ENCODE measurements at regions not wholly inside any gene's neighbourhood (a gene's known extent, or its start where the extent isn't known, plus 50 kb on each side); places are given as distances from the start of the nearest gene placed in this dataset.

DNA sequence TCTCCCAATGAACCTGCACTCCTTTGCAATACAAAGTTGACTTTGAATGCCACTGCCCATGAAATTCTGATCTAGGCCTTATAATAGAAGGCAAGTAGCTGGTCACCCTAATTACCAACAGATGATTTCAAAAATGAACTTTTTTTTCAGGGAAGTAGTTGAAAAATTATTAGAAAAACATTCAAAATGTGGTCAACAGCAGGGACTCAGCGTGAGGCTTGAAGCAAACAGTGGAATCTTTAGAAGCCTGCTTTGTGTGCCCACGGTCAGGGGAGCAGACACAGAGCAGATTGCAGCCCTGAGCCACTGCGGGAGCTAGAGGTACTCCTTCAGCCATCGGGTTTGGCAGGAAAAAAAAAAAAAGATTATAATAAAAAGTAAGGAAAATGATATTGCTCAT lies 87.1 kb upstream of the HEY2 start (continued):
- TF ChIP-seq, protein P1, sequence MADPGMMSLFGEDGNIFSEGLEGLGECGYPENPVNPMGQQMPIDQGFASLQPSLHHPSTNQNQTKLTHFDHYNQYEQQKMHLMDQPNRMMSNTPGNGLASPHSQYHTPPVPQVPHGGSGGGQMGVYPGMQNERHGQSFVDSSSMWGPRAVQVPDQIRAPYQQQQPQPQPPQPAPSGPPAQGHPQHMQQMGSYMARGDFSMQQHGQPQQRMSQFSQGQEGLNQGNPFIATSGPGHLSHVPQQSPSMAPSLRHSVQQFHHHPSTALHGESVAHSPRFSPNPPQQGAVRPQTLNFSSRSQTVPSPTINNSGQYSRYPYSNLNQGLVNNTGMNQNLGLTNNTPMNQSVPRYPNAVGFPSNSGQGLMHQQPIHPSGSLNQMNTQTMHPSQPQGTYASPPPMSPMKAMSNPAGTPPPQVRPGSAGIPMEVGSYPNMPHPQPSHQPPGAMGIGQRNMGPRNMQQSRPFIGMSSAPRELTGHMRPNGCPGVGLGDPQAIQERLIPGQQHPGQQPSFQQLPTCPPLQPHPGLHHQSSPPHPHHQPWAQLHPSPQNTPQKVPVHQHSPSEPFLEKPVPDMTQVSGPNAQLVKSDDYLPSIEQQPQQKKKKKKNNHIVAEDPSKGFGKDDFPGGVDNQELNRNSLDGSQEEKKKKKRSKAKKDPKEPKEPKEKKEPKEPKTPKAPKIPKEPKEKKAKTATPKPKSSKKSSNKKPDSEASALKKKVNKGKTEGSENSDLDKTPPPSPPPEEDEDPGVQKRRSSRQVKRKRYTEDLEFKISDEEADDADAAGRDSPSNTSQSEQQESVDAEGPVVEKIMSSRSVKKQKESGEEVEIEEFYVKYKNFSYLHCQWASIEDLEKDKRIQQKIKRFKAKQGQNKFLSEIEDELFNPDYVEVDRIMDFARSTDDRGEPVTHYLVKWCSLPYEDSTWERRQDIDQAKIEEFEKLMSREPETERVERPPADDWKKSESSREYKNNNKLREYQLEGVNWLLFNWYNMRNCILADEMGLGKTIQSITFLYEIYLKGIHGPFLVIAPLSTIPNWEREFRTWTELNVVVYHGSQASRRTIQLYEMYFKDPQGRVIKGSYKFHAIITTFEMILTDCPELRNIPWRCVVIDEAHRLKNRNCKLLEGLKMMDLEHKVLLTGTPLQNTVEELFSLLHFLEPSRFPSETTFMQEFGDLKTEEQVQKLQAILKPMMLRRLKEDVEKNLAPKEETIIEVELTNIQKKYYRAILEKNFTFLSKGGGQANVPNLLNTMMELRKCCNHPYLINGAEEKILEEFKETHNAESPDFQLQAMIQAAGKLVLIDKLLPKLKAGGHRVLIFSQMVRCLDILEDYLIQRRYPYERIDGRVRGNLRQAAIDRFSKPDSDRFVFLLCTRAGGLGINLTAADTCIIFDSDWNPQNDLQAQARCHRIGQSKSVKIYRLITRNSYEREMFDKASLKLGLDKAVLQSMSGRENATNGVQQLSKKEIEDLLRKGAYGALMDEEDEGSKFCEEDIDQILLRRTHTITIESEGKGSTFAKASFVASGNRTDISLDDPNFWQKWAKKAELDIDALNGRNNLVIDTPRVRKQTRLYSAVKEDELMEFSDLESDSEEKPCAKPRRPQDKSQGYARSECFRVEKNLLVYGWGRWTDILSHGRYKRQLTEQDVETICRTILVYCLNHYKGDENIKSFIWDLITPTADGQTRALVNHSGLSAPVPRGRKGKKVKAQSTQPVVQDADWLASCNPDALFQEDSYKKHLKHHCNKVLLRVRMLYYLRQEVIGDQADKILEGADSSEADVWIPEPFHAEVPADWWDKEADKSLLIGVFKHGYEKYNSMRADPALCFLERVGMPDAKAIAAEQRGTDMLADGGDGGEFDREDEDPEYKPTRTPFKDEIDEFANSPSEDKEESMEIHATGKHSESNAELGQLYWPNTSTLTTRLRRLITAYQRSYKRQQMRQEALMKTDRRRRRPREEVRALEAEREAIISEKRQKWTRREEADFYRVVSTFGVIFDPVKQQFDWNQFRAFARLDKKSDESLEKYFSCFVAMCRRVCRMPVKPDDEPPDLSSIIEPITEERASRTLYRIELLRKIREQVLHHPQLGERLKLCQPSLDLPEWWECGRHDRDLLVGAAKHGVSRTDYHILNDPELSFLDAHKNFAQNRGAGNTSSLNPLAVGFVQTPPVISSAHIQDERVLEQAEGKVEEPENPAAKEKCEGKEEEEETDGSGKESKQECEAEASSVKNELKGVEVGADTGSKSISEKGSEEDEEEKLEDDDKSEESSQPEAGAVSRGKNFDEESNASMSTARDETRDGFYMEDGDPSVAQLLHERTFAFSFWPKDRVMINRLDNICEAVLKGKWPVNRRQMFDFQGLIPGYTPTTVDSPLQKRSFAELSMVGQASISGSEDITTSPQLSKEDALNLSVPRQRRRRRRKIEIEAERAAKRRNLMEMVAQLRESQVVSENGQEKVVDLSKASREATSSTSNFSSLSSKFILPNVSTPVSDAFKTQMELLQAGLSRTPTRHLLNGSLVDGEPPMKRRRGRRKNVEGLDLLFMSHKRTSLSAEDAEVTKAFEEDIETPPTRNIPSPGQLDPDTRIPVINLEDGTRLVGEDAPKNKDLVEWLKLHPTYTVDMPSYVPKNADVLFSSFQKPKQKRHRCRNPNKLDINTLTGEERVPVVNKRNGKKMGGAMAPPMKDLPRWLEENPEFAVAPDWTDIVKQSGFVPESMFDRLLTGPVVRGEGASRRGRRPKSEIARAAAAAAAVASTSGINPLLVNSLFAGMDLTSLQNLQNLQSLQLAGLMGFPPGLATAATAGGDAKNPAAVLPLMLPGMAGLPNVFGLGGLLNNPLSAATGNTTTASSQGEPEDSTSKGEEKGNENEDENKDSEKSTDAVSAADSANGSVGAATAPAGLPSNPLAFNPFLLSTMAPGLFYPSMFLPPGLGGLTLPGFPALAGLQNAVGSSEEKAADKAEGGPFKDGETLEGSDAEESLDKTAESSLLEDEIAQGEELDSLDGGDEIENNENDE (IDR thresholded peaks at IDR 0.05; ENCODE audit: insufficient replicate concordance, low read length): no peak
- TF ChIP-seq RAD21 (IDR thresholded peaks at IDR 0.05 in 1 of 2, conservative IDR thresholded peaks at IDR 0.05 in 1 of 2; ENCODE audit: low read depth in 2 of 2, low read length in 2 of 2) (no peak), NANOG (IDR thresholded peaks at IDR 0.05; ENCODE audit: insufficient read depth, low read depth, low read length, poor library complexity, severe bottlenecking) (no peak)

Data from H1 (cell line).